ENCODE measurements at regions not wholly inside any gene's neighbourhood (a gene's known extent, or its start where the extent isn't known, plus 50 kb on each side); places are given as distances from the start of the nearest gene placed in this dataset.

DNA sequence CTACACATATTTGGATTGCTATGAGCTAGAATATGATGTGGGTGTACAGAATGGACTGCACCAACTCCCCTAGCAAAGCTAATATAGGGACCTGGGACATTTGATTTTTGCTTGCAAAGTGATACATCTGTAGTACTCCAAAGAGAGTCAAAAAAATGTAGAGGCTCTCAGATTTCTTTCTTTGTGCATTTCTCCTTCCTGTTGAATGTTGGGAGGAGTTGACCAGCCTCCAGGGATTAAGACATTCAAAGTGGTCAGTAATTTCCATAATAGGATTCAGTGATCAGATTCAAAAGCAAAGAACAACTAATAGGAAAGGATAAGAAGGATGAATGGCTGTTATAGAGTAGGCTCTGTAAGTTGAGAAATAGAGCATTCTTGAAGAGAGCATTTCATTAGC, 934.9 kb downstream of the KCNJ2 start:
- no peak for TF ChIP-seq EZH2phosphoT487 (conservative IDR thresholded peaks at IDR 0.05; ENCODE audit: low read length)
- TF ChIP-seq, protein P1, sequence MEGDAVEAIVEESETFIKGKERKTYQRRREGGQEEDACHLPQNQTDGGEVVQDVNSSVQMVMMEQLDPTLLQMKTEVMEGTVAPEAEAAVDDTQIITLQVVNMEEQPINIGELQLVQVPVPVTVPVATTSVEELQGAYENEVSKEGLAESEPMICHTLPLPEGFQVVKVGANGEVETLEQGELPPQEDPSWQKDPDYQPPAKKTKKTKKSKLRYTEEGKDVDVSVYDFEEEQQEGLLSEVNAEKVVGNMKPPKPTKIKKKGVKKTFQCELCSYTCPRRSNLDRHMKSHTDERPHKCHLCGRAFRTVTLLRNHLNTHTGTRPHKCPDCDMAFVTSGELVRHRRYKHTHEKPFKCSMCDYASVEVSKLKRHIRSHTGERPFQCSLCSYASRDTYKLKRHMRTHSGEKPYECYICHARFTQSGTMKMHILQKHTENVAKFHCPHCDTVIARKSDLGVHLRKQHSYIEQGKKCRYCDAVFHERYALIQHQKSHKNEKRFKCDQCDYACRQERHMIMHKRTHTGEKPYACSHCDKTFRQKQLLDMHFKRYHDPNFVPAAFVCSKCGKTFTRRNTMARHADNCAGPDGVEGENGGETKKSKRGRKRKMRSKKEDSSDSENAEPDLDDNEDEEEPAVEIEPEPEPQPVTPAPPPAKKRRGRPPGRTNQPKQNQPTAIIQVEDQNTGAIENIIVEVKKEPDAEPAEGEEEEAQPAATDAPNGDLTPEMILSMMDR (IDR thresholded peaks at IDR 0.05; ENCODE audit: insufficient read depth, low read length, poor library complexity, severe bottlenecking) = no peak
